HUDEP-2 (cell line): ENCODE measurements at regions not wholly inside any gene's neighbourhood (a gene's known extent, or its start where the extent isn't known, plus 50 kb on each side); places are given as distances from the start of the nearest gene placed in this dataset.

ENCODE experiments used
- DNase-seq, 76 experiments: peaks; one replicate each; lab custom pipeline; 2025; ENCODE audit not compliant: unreplicated experiment in 76 of 76; lab: John Stamatoyannopoulos, UW

- DNase-seq, result no peak
Measured at GRCh38 chr12:130098301-130099005, 63.8 kb upstream of the FZD10 start.

- no peak for DNase-seq
Measured at GRCh38 chr12:130100634-130101362, 61.5 kb upstream of the FZD10 start.

GRCh38 chr12:130101370-130101769, 60.9 kb upstream of the FZD10 start:
- DNase-seq, result no peak

- DNase-seq, result no peak
Measured at GRCh38 chr12:130102266-130102665, 60.0 kb upstream of the FZD10 start.

- no peak for DNase-seq
Measured at GRCh38 chr12:130104571-130105106, 57.6 kb upstream of the FZD10 start.

GRCh38 chr12:130109062-130109945, 53.0 kb upstream of the FZD10 start:
- no peak for DNase-seq

- no peak for DNase-seq
Measured at GRCh38 chr12:130110914-130111313, 51.4 kb upstream of the FZD10 start.

GRCh38 chr12:130111965-130112496, 50.2 kb upstream of the FZD10 start:
- no peak for DNase-seq
